HG02798 (cell line): ENCODE measurements at regions not wholly inside any gene's neighbourhood (a gene's known extent, or its start where the extent isn't known, plus 50 kb on each side); places are given as distances from the start of the nearest gene placed in this dataset.
A peak's percentile ranks its signal among the peaks of the same experiment; 100 is the strongest.

ENCODE experiments used
- ATAC-seq: cut with Tn5 transposase; IDR thresholded peaks from one replicate; pipeline ENCODE4 v1.9.1; 2021; ENCODE audit warnings: mild to moderate bottlenecking; ENCODE audit not compliant: unreplicated experiment, poor library complexity

GRCh38 chr14:86038387-86039042 is 508.6 kb downstream of the FLRT2 start:
- peak; percentile 92 for ATAC-seq

DNA sequence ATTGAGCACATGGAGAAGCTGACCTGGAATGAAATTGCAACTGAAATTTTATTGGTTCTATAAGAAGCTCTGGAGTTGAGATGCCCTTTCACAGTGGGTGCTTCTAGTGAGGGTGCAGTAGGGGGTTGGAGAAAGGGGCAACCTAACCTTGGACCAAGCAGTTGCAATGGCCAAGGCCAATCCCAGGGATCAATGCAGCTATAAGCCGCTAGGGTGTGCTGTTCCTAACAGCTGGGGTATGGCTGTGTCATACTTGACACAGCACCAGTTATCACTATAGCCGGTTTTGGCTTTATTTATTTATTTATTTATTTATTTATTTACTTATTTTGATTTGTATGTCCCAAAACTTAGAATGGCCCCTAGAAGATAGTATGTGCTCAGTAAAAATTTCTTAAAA is 505.9 kb downstream of the FLRT2 start:
- ATAC-seq, result peak; percentile 81

DNA sequence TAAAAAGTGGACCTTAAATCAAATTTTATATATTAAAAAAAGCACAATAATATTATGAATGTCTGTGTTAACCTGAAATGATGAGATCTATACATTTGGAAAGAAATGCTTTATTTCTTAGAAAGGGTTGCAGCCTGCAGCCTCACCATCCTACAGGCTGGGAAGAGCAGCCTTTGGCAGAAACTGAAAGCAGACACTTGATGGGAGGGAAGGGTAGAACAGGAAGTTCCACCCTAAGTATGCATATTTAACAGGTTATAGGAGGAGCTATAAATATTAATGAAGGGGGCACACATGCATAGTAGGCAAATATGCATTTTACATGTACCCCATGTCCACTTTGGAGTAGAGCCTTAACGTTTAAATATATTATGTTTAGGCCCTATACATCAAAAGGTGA is 498.0 kb downstream of the FLRT2 start:
- ATAC-seq, result no peak

DNA sequence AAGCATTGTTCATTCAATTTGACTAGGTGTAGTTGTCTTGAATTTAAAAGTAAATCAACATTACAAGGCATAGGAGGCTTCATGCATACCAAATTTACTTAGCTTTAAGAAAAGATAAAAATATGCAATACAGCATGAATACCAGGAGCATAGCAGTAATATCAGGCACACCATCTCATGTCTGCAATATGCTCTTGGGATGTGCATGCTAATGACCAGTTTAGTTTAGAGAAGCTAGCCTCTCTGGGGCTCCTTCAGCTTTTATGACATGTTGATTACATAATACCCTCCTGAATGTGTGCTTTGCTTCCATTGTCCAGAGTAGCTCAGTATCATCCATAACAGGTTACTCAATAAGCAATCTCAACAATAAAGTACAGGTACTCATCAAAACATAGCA is 497.2 kb downstream of the FLRT2 start:
- ATAC-seq, result no peak

- no peak for ATAC-seq
These were observed 492.2 kb downstream of the FLRT2 start for GRCh38 chr14:86022031-86022629.

GRCh38 chr14:86020841-86021240 is 490.9 kb downstream of the FLRT2 start:
- ATAC-seq, result no peak

DNA sequence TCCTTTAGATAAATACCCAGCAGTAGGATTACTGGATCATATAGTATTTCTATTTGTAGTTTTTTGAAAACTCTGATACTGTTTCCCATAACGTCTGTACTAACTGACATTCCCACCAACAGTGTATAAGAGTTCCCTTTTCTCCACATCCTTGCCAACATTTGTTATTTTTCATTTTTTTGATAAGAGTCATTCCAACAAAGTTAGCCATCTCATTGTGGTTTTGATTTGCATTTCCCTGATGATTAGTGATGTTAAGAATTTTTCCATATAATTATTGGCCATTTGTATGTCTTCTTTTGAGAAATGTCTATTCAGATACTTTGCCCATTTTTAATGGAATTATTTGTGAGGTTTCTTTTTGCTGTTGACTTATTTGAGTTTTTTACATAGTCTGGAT is 486.0 kb downstream of the FLRT2 start:
- no peak for ATAC-seq

GRCh38 chr14:86015511-86015910 is 485.6 kb downstream of the FLRT2 start:
- ATAC-seq, result no peak

GRCh38 chr14:86013641-86014040 is 483.7 kb downstream of the FLRT2 start:
- no peak for ATAC-seq

- ATAC-seq, result no peak
These were observed 482.5 kb downstream of the FLRT2 start for GRCh38 chr14:86012461-86012860.

DNA sequence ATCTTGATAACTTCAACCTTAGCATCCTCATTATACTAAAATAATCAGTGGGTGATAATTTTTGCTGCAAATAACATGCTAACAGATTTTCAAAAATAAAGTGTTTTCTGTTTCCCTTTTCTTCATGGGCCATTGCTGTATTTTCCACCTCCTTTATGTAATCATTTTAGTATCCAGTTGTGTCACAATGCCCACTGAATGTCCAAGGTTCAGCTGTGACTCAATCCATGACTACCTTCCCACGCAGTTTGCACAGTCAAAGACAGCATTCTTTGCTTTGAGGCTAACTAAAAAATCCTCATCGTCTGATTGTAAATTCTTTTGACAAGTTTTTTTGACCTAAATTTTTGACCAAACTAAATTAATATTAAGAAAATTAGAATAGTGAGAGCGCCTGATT is 474.1 kb downstream of the FLRT2 start:
- peak; percentile 41 for ATAC-seq

GRCh38 chr14:85996551-85996950 is 466.6 kb downstream of the FLRT2 start:
- ATAC-seq, result no peak

GRCh38 chr14:85991156-85991555 is 461.2 kb downstream of the FLRT2 start:
- ATAC-seq, result no peak

DNA sequence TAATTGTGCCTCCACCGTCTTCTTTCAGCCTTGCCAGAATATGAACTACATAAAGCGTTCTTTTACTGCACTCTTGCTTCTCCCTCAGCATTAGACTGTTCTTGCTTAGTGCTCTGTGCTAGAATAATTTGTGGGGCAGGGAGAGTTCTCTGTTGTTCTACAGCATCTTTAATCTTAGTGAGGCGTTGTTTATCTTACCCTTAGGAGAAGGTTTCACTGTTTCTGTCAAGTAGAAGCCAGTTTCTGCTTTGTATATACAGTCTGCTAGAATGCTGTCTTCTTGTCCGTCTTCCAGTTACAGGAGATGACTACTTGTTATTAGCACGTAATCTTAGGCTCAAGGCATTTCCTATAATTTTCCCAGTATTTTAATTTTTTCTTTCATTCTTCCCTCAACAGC is 458.0 kb downstream of the FLRT2 start:
- no peak for ATAC-seq

GRCh38 chr14:85987292-85987691 is 457.3 kb downstream of the FLRT2 start:
- no peak for ATAC-seq

DNA sequence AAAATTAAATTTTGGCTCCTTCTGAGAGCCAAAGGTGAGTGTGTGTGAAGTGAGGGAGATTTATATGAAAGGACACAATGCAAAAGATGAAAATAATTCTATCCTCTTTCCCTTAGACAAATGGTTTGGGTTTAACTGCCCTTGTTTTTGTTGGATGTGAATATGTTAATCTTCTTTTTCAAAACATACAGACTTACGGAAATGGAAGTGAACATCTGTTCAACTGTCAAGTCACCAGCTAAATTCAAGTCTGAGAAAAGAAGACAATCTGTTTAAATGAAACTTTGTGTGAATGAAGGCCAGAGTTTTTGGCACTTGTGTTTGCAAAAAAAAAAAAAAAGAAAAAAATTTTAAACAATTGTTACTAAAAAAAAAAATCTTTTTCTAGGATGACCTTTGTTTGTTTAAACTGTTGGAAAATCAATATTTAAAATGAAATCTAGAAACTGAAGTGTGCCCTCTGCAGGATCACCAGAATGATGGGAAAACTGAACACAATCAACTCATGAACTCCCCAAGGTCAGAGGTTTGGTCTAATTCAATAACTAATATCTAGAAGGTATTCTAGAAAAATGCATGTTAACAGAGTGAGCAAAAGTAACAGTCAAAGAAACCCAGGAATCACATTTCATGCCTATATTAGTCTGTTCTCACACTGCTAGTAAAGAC is 448.8 kb downstream of the FLRT2 start:
- no peak for ATAC-seq

GRCh38 chr14:85974602-85975001 is 444.7 kb downstream of the FLRT2 start:
- no peak for ATAC-seq

DNA sequence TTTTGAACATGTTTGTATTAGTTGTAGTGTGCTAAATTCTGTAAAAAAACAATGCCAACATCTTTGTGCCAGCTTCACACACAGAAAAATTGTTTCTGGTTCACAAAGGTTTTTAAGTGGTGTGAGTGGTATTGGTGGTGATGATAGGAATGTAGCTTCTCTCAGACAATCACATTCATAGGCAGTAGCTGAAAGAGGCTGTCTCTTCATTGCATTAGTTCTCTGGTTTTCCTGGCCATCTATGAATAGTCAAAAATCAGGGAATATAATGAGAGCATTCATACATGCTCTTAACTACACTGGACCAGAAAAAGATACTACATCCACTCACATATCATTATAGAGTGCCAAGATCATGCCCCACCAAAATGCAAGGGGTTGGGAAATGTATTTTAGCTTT is 433.5 kb downstream of the FLRT2 start:
- no peak for ATAC-seq

DNA sequence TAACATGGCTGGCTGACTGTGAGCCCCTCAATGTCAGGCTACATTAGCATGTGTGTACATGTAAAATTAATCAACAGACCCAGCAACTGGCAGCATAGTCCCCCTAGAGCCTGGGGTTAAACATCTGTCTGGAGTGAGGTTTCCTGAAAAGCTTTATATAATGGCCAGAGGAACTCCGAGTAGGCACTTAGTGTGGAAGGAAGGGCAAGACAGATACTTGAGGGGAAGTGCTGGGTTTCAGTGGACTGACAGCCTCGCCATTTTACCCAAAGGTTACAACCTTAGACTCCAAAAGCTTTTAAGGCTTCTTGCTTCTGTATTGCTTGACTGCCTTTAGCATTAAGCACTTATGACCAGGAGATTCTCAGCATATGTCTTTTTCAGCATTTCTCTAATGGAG is 430.8 kb downstream of the FLRT2 start:
- ATAC-seq, result no peak

DNA sequence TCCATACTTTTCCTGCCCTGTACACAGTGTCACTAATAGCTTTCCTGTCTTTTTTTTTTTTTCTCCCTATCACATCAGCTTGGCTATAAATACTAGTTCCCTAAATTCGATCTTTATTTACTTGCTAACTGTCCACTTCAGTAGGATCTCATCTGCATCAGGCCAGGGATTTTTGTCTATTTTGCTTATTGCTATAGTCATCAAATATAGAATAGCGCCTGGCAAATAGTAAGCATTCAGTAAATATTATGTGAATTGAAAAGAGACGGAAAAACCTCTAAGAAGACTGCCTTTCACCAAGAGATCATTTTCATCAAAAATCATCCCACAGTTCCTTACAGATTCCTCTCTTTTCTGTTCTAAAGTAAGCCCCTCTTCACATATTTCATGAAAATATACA is 429.1 kb downstream of the FLRT2 start:
- no peak for ATAC-seq

- ATAC-seq, result no peak
These were observed 428.1 kb downstream of the FLRT2 start for GRCh38 chr14:85958069-85958468.

DNA sequence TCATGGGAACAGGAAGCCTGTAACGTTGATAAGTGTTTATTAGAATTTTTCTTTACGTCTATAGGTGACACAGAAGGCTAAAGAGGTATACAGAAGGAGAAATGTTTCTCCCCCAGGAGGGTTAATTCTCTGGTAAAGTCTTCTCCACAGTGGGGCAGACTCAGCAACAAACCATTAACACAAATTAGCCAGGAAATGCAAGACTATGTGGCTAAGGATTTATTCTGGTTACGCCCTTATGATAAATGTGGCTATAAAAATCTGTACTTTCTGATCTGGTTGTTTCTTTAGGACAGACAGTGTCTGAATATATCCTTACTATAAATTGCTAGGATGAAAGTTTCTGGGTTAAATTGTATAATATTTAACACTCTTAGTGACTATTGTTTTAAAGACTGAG is 423.3 kb downstream of the FLRT2 start:
- ATAC-seq, result no peak
